HG02588 (cell line): ENCODE measurements at regions not wholly inside any gene's neighbourhood (a gene's known extent, or its start where the extent isn't known, plus 50 kb on each side); places are given as distances from the start of the nearest gene placed in this dataset.

Experiments used
- ATAC-seq: cut with Tn5 transposase; IDR thresholded peaks from one replicate; pipeline ENCODE4 v1.9.1; 2021; ENCODE audit warnings: mild to moderate bottlenecking, moderate library complexity; ENCODE audit not compliant: unreplicated experiment

DNA sequence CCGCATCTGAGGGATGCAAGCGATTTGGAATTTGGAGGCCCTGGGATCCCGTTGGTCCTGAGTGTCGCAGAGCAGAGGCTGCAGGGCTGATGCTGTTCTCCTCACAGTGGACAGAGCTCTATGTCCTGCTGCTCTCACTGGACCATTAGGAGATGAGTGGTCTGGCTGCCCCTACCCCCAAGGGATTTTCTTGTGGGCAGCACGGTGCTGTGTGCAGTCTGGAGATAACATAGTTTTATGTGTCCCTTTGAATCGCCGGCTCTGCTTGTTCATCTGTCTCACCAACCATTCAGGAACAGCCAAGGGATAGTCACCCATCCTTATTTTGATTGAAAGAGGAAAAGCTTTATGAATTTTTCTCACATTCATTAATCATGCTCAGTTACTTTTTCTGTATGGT, 49.9 kb downstream of the CHRM3 start:
- no peak for ATAC-seq

DNA sequence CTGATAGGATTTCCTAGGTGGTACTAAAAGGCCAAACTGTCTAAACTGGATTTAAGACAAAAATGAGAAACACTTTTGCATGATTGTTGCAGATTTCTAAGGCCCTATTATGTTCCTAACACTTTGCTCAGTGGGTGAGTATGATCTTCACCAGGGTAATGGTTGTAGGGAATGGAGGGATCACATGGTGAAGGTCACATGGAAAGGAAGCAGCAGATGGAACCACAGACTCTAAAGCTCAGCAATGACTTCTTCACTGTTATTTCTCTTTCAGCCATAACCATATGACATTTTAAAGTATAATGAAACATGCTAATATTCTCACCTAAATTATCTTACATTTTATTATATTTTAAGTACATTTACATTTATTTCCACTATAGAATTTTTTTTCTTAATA, 51.5 kb downstream of the CHRM3 start:
- no peak for ATAC-seq

DNA sequence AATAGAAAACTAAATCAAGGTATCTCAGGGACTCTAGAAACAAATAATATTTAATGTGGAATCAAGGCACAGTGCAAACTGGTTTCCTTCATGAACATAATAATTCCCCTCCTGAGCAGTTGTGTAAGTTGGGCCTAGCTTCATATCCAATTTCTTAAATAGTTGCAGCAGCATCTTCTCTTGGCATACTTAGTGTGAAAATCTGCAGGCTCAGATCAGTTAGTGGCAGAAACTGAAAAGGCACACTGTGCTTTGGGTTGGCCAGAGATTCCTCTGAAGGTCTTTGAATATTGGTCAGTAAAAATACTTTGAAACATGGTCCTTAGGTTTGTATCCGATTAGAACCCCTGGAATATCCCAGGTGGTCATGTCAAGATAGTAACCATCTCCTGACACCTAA, 52.5 kb downstream of the CHRM3 start:
- ATAC-seq = no peak

DNA sequence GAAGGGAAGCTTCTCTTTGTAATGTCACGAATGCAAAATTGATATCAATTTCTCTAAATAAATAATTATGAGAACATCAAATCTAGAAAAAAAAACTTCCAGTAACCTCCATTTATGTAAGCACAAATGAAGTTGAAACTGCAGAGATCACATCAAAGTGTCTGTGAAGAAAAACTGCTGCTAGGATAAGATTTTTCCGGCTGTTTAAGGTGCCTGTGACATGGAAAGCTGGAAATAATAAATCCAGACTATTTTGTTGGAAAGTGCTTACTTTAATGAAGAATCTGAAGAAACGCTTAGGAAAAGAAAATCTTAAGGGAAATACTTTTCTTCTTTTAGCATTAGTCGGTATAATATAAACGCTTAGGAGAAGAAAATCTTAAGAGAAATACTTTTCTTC, 57.0 kb downstream of the CHRM3 start:
- no peak for ATAC-seq

DNA sequence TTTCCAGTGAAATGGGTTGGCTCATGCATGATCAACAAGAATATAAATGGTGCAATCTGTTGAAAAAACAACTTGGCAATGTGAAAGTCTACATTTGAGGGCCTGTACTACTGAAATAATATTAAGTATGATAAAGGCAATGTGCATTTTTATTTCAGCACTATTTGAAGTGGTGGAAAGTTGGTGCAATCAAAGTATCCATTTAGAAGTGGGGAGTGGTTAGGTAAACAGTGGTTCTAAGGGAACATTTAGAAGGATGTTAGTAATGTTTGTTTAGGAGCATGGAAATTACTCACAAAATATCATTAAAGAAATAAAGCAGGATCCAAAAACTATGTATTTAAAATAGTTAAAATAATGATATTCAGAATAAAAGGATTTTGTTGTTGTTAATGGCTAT, 60.2 kb downstream of the CHRM3 start:
- ATAC-seq = no peak

DNA sequence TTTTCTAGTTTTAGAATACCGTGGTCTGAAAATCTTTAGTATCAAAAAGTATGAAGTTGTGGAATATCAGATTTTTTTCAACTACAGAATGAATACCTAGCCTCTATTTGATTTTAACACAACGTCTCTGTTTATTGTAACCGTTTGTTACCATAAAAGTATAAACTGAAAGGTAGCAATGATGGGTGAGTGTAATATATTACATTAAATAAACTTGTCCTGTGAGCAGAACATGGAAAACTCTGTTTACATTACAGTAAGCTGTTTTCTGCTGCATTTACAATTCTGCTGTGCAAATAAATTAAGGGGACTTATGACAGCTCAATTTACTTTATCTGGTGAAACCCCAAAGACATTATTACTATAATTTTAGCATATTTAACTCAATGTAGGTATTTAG, 62.5 kb downstream of the CHRM3 start:
- no peak for ATAC-seq

DNA sequence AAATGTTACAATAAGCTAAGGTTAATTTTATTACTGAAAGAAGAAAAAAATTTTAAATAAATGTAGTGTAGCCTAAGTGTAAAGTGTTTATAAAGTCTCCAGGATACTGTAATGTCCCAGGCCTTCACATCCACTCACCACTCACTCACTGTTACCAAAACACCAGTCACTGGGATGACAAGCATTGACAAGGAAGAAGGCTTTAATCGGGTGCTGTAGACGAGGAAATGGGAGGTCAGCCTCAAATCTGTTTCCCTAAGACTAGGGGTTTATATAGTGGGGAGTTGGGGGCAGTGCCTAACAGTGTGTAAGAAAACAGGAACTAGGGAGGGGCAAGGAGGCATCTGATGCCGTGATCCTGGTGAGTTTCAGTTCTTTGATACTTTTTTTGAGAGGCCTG, 69.4 kb downstream of the CHRM3 start:
- ATAC-seq = no peak

DNA sequence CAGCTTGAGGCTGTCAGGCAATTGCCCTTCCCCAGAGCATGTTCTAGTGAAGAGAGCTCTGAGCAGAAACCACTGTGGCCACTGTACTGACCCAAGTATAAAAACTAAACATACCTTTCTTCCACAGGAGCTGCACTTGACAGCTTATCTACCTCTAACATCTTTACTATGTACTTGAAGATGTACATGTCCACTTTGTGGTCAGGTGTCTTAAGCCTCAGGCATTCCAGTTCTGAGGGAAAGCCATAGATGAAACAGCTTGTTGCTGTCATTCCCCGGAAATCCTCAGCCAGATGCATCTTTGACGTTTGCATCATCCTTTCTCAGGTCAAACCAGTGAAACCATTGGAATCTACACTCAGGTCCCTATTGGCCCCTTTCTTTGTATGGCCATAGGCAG, 70.4 kb downstream of the CHRM3 start:
- ATAC-seq = no peak

DNA sequence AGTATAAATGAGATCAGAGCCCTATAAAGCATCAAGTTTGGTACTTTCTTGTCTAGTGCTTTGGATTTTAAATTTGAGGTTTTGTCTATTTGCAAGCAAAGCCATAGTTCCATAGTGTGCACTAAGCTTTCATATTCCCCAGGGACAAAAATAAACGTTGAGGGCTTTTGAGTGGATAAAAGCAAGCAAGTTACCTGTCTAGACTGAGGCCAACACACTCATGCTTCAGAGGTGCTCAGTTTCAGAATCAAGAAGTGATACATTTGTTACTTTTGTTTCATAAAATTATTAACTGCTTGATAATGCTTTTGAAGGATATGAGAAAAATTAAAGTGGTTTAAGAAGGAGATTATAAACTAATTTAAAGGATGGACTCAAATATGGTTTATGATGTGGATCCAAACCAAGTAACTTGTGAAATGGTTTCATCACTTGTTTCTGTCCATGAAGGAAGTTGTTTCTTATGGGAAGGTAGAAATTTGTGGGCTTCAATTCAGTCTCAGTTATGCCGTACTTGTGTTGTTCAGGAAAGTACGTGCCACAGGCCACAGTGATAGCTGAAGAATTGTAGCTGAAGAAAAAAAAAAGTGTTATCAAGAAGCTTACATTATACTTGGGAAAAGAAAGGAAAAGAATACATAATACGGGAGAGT, 71.2 kb downstream of the CHRM3 start:
- no peak for ATAC-seq

DNA sequence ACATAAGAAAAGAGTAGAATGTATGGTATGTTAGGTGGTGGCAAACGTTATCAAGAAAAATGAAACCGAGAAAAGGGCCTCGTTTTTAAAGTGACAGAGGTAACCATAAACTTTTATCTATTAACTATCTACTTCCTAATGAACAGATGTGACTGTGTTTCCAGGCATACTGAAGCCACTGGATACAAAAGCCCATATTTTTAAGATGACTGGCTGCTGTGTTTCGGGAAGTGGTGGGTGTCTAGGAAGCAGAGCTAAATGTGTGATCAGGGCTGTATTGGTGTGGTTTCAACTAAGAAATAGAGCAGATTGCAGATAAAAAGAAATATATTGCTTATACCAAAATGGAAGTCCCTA, 71.8 kb downstream of the CHRM3 start:
- ATAC-seq = no peak

DNA sequence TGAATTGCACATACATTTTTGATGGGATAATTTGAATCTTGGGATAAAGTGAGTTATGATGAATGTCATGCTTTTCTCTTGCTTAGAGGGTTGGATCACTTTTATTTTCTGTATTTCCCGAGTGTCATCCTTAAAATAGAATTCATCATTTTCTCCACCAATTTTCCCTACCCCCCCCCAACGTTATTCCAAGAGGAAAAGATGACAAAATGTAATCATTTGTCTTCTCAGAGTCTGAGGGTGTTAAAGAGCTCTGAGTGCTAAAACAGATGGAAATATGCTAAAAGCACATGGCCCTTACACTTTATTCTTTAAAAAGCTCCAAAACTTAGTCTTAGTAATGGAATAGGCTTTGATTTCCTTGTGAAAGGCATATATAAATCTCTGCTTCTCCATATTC, 81.4 kb downstream of the CHRM3 start:
- no peak for ATAC-seq

DNA sequence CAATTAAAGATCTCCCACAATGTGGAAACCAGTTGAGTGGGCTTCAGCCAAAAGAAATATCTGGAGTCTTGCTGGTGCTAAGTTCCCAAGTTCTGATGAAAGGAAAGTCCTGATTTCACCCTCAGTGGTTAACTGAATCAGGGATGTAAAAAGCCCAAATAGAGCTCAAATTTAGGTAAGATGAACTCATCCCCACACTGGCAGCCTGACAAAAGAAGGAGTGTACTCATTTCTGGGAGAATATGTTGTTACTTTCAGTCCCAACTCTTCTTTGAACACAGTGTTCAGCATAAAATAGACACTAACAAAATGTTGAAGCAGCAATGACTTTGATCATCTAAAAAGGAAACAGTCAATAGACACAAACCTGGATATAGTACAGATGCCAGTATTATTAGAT, 91.7 kb downstream of the CHRM3 start:
- no peak for ATAC-seq

DNA sequence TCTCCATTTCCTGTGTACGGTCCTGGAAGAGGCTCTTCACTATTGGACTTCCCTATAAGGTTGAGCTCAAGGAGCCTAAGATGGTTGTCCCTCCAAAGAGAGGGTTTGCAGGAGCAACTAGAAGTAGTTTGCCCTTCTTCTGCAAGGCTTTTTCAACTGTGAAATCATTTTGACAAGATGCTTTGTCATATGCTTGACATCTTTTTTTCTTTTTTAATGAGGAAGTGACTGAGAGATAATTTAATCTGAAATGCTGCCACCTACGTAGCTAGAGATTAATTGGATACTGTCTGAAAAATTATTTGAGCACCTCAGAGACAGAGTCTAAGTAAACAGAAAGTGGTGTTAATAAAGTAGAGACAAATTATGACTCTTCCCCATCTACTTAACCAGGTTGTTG, 97.0 kb downstream of the CHRM3 start:
- no peak for ATAC-seq

DNA sequence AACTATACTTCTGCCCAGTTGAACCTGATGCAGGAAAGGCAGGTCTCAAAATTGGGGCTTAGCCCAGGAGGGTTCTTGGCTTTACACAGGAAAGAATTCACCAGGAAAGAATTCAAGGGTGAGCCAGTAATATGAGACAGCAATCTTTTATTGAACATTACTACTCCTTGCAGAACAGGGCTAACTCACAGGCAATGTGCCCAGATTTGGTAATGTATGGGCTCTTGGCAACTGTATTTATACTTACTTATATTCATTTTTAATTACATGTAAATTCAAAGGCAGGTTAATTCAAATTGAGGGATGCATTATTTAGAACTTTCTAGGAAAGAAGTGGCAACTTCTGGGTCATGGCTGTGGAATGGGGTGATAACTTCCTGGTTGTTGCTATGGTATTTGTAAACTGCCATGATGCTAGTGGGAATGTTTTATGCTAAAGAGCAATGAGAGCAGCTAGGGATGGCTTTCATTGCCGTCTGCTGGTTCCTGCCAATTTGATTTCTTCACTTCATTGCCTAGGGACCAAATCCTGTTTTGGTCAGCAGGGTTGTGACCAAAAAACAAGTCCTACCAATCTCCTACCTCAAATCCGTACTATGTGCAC, 107.5 kb downstream of the CHRM3 start:
- no peak for ATAC-seq

DNA sequence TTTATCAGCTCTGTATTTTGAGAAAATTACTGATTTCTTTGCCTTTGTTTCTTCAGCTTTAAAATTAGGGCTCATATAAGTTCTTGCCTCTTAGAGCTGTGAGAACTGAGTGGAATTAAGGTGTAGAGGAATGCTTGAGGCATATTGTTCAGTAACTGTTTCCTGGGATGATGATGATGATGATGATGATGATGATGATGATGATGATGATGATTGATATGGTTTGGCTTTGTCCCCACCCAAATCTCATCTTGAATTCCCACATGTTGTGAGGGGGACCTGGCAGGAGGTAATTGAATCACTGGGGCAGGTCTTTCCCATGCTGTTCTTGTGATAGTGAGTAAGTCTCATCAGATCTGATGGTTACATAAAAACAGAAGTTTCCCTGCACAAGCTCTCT, 118.7 kb downstream of the CHRM3 start:
- ATAC-seq = no peak

DNA sequence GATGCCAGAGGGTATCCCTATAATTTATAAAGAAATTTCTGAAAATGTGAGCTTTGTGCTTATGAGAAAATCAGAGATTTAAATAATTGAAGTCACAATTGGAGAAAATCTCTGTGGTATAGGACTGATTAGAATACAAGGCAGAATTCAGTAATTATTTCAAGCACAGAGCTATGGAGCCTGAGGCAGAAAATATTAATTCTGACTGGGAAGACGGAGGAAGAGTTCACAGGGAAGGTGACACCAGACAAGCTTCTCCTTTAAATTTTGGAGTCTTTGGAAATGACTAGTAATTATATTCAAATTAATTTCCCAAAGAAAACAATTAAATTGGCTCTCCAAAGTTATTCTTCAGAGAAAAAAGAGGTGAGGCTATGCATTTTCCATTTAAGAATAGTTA, 121.5 kb downstream of the CHRM3 start:
- no peak for ATAC-seq

DNA sequence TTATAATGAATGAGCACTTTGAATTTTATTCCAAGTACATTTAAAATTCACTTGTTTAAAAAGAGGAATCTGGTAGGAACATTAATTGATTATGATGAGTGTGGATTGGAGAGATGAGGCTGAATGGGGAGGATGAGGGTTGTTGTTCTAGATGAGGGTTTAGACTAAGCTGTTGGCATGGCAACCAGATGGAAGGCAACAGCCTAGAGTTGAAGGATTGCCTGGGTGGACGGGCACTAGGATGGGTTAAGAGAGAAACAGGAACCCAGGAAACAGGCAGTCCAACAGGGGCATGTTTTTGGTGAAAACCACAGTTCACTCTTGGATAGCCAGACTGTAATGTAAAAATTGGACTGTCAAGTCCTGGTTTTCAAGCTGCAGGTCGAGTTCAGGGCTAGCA, 125.5 kb downstream of the CHRM3 start:
- ATAC-seq = no peak

DNA sequence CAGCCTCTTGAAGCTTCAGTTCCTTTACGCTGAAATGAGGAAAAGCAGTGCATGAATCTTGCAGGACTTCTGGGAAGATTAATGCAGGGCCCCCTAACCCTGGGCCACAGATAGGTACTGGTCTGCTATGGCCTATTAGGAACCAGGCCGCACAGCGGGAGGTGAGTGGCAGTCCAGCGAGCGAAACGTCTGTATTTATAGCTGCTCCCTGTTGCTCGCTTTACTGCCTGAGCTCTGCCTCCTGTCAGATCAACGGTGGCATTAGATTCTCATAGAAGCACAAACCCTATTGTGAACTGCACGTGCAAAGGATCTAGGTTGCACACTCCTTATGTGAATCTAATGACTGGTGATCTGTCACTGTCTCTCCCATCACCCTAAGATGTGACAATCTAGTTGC, 130.2 kb downstream of the CHRM3 start:
- no peak for ATAC-seq

DNA sequence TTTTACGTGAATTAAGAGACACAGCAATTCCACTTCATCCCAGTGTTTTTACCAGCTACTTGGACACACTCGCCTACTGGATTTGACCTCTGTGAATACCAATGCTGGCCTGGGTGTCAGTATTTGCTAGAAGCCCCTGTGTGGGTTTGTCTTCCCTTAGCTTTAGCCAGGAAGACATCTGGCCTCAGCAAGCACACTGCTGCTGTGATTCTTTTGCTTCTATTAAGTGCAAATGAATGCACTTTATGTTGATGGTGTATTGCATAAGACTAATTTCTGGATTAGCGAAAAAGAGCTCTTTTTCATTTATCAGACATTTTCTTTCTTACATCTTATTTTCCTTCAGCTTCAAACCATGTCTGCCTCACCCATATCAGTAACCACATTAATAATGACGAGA, 140.0 kb downstream of the CHRM3 start:
- ATAC-seq = no peak

DNA sequence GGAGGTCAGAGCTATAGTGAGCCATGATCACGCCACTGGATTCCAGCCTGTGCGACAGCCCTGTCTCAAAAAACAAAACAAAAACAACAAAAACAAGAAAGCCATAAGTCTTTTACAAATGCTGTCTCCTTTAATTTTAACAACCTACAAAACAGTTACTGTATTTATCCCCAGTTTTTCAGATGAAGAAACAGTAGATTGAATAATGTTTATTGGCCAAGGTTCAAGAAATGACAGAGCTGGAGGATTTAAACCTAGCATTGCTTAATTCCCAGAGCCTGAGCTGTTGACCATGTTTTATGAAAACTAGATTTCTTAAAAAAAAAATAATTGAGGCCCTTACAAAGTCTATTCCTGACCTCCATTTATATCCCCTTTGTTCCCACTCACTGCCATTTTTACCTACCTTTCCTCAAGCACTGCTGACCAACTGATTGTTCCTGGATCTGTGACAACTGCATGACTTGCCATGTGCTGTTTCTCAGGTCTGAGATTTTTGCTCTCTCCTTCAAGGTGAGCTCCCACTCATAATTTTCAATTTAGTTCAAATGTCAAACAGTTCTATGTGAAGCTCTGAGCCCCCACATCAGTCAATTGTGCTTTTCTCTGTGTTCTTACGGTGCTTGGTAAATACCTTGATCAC, 140.8 kb downstream of the CHRM3 start:
- ATAC-seq = no peak

DNA sequence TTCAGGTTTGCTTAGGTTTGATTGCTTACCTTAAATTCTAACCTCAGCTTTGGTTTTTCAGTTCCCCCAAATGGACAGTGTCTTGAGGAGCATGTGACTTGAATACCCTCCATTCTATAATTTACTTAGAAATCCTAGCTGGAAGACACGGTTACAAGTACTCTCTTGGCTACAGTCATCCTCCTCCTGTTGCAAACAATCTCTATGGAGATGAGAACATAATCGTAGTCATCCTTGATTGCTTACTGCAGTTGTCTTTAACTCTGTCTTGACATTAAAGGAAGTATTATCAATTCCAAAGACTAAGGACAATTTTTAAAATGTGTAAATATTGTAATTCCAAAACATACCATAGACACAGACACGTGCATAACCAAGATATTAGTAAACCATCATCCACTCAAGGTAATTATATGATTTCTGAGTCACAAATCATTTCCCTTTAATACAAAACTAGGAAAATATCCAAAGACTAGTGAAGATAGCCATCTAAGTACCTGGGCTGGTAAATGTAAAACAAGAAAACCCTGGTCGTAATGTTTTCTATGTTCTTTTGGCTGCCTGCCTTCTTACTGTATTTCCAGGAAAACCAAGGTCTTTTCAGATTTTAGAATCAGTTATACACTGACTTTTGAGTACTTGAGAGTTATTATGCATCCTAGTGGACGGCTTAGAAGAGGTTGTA, 149.9 kb downstream of the CHRM3 start:
- no peak for ATAC-seq

DNA sequence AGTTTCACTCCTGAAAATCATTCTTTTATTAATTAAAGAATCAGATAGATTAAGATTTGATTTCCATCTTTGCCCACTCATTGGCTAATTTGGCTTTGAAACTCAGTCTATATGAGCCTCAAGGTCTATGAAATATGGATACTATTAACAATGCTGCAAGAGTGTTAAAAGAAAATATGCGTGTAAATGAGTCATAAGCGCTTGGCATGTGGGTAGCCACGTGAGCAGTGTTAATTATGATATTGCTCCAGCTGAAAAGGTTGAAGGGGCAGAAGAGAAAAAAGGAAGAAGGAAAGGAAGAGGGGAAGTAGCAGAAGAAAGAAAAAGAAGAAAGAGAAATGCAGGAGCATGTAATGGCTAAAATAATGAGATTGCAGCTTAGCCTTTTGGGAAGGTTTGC, 151.4 kb downstream of the CHRM3 start:
- ATAC-seq = no peak
